H7 (cell line): ENCODE measurements at regions not wholly inside any gene's neighbourhood (a gene's known extent, or its start where the extent isn't known, plus 50 kb on each side); places are given as distances from the start of the nearest gene placed in this dataset.

Source experiments
- DNase-seq: peaks from one replicate; pipeline ENCODE4 v3.0.0; 2012
- H3K27me3 ChIP-seq: 2 replicates; pipeline ENCODE4 v1.6.0; 2011; ENCODE audit warnings: mild to moderate bottlenecking, low read length; ENCODE audit not compliant: control insufficient read depth, insufficient read depth
- H3K36me3 ChIP-seq: replicated peaks from 2 replicates; pipeline ENCODE4 v1.5.1; 2011; ENCODE audit warnings: low read length; ENCODE audit not compliant: control insufficient read depth, insufficient read depth
- H3K4me3 ChIP-seq: 2 replicates; pipeline ENCODE4 v1.5.1; 2011; ENCODE audit warnings: low read depth, mild to moderate bottlenecking, control low read depth, low read length, moderate library complexity; ENCODE audit not compliant: insufficient read depth

GRCh38 chr1:87549738-87550137 is 221.1 kb downstream of the LMO4 start:
- no peak for DNase-seq
- Histone ChIP-seq H3K27me3 (no peaks in the 10 kb centered on the region), H3K4me3 (no peak overlapping the region), H3K36me3 (no peaks in the 10 kb centered on the region)

- H3K36me3 ChIP-seq = no peaks in the 10 kb centered on the region
- DNase-seq = no peak
- no peaks in the 10 kb centered on the region for H3K27me3 ChIP-seq
- H3K4me3 ChIP-seq = no peak overlapping the region
These were observed 224.8 kb downstream of the LMO4 start for GRCh38 chr1:87553511-87553910.

- Histone ChIP-seq H3K27me3 (no peaks in the 10 kb centered on the region), H3K36me3 (no peaks in the 10 kb centered on the region), H3K4me3 (no peak overlapping the region)
- no peak for DNase-seq
These were observed 226.7 kb downstream of the LMO4 start for GRCh38 chr1:87555366-87555765.

GRCh38 chr1:87556326-87556725 is 227.6 kb downstream of the LMO4 start:
- no peak overlapping the region for H3K4me3 ChIP-seq
- H3K36me3 ChIP-seq = no peaks in the 10 kb centered on the region
- no peaks in the 10 kb centered on the region for H3K27me3 ChIP-seq
- no peak for DNase-seq

- Histone ChIP-seq H3K4me3 (no peak overlapping the region), H3K36me3 (no peaks in the 10 kb centered on the region), H3K27me3 (no peaks in the 10 kb centered on the region)
- no peak for DNase-seq
These were observed 230.2 kb downstream of the LMO4 start for GRCh38 chr1:87558921-87559320.

GRCh38 chr1:87560137-87560536 is 231.5 kb downstream of the LMO4 start:
- DNase-seq = no peak
- Histone ChIP-seq H3K27me3 (no peaks in the 10 kb centered on the region), H3K36me3 (no peaks in the 10 kb centered on the region), H3K4me3 (no peak overlapping the region)

- no peak for DNase-seq
- no peaks in the 10 kb centered on the region for H3K36me3 ChIP-seq
- no peak overlapping the region for H3K4me3 ChIP-seq
These were observed 232.1 kb downstream of the LMO4 start for GRCh38 chr1:87560601-87561360.

GRCh38 chr1:87563211-87563610 is 234.5 kb downstream of the LMO4 start:
- no peaks in the 10 kb centered on the region for H3K27me3 ChIP-seq
- DNase-seq = no peak
- H3K36me3 ChIP-seq = no peaks in the 10 kb centered on the region
- no peak overlapping the region for H3K4me3 ChIP-seq

More at GRCh38 chr1:87560601-87561360, 232.1 kb downstream of the LMO4 start:
- H3K27me3 ChIP-seq = no peaks in the 10 kb centered on the region

- DNase-seq = no peak
- Histone ChIP-seq H3K27me3 (no peaks in the 10 kb centered on the region), H3K4me3 (no peak overlapping the region)
These were observed 237.2 kb downstream of the LMO4 start for GRCh38 chr1:87565861-87566260.

GRCh38 chr1:87568005-87568404 is 239.3 kb downstream of the LMO4 start:
- H3K4me3 ChIP-seq = no peak overlapping the region
- no peaks in the 10 kb centered on the region for H3K36me3 ChIP-seq
- DNase-seq = no peak
- H3K27me3 ChIP-seq = no peaks in the 10 kb centered on the region

More at GRCh38 chr1:87565861-87566260, 237.2 kb downstream of the LMO4 start:
- H3K36me3 ChIP-seq = no peaks in the 10 kb centered on the region

- no peak overlapping the region for H3K4me3 ChIP-seq
These were observed 240.2 kb downstream of the LMO4 start for GRCh38 chr1:87568911-87569310.

GRCh38 chr1:87572008-87572407 is 243.3 kb downstream of the LMO4 start:
- no peaks in the 10 kb centered on the region for H3K36me3 ChIP-seq
- DNase-seq = no peak
- no peaks in the 10 kb centered on the region for H3K27me3 ChIP-seq
- no peak overlapping the region for H3K4me3 ChIP-seq

More at GRCh38 chr1:87568911-87569310, 240.2 kb downstream of the LMO4 start:
- Histone ChIP-seq H3K36me3 (no peaks in the 10 kb centered on the region), H3K27me3 (no peaks in the 10 kb centered on the region)
- DNase-seq = no peak

- H3K27me3 ChIP-seq = no peaks in the 10 kb centered on the region
- no peaks in the 10 kb centered on the region for H3K36me3 ChIP-seq
- no peak for DNase-seq
- H3K4me3 ChIP-seq = no peak overlapping the region
These were observed 244.2 kb downstream of the LMO4 start for GRCh38 chr1:87572891-87573290.

GRCh38 chr1:87575528-87575927 is 246.8 kb downstream of the LMO4 start:
- Histone ChIP-seq H3K27me3 (no peaks in the 10 kb centered on the region), H3K4me3 (no peak overlapping the region), H3K36me3 (no peaks in the 10 kb centered on the region)
- DNase-seq = no peak

GRCh38 chr1:87578464-87578863 is 249.8 kb downstream of the LMO4 start:
- Histone ChIP-seq H3K27me3 (no peaks in the 10 kb centered on the region), H3K36me3 (no peaks in the 10 kb centered on the region)
- no peak for DNase-seq

GRCh38 chr1:87583459-87583858 is 254.8 kb downstream of the LMO4 start:
- DNase-seq = no peak
- Histone ChIP-seq H3K27me3 (no peaks in the 10 kb centered on the region), H3K4me3 (no peak overlapping the region), H3K36me3 (no peaks in the 10 kb centered on the region)

More at GRCh38 chr1:87578464-87578863, 249.8 kb downstream of the LMO4 start:
- no peak overlapping the region for H3K4me3 ChIP-seq
